Panc1 (cell line): ENCODE measurements at regions not wholly inside any gene's neighbourhood (a gene's known extent, or its start where the extent isn't known, plus 50 kb on each side); places are given as distances from the start of the nearest gene placed in this dataset.

Experiments used
- ATAC-seq: fragments of 200-7000 bp; cut with Tn5 transposase; 2 replicates; pipeline ENCODE4 v1.9.1; 2020; ENCODE audit warnings: mild to moderate bottlenecking, moderate library complexity
- BruUV-seq: library from RNA; stranded (reverse); fragments of 400-500 nt; replicated peaks from 2 replicates; lab custom pipeline; 2021; lab: Mats Ljungman, UMichigan
- CTCF ChIA-PET: fragments of 300-600 bp; sonication (Branson Sonifier 250); formaldehyde crosslinking; loops from one replicate; lab custom pipeline; 2022; ENCODE audit warnings: antibody characterized with exemption; lab: Charles Lee
- POLR2A ChIA-PET: fragments of 300-600 bp; sonication (Branson Sonifier 250); formaldehyde crosslinking; loops from one replicate; lab custom pipeline; 2022; ENCODE audit warnings: antibody characterized with exemption; lab: Charles Lee
- DNase-seq: peaks from one replicate; pipeline ENCODE4 v3.0.0-alpha.2; 2010; ENCODE audit warnings: low read depth, low spot score
- H3K27ac ChIP-seq: 2 replicates; pipeline ENCODE4 v1.5.1; 2011; ENCODE audit warnings: mild to moderate bottlenecking, low read length, inconsistent platforms
- H3K27me3 ChIP-seq: fragments of 200-500 bp; sonication (Bioruptor generic); 2 replicates; pipeline ENCODE4 v1.6.0; 2014; ENCODE audit warnings: low read length, inconsistent platforms; ENCODE audit not compliant: control insufficient read depth, insufficient read depth
- H3K36me3 ChIP-seq: fragments of 200-500 bp; sonication (Bioruptor generic); 2 replicates; pipeline ENCODE4 v1.5.1; 2014; ENCODE audit warnings: inconsistent platforms, mild to moderate bottlenecking, low read length, moderate library complexity; ENCODE audit not compliant: control insufficient read depth, insufficient read depth
- H3K4me1 ChIP-seq: 2 replicates; pipeline ENCODE4 v1.5.1; 2011; ENCODE audit warnings: inconsistent platforms, mild to moderate bottlenecking, low read length, moderate library complexity; ENCODE audit not compliant: control insufficient read depth, insufficient read depth
- H3K4me3 ChIP-seq, 2 experiments: 2 replicates each; pipeline ENCODE4 v1.5.1; 2011 to 2012; ENCODE audit warnings: low read depth in 2 of 2, low read length in 2 of 2, mild to moderate bottlenecking in 2 of 2, inconsistent platforms in 1 of 2, moderate library complexity in 1 of 2
- H3K9me3 ChIP-seq: fragments of 200-500 bp; sonication (Bioruptor generic); 2 replicates; pipeline ENCODE4 v1.5.1; 2014; ENCODE audit warnings: low read depth, mild to moderate bottlenecking, inconsistent platforms, low read length, moderate library complexity; ENCODE audit not compliant: control insufficient read depth, insufficient read depth
- CTCF ChIP-seq: fragments of 450-650 bp; IDR thresholded peaks from 2 replicates; pipeline ENCODE4 v1.5.1; 2017; ENCODE audit warnings: mild to moderate bottlenecking
- POLR2AphosphoS5 ChIP-seq: IDR thresholded peaks from 2 replicates; pipeline ENCODE4 v1.6.1; 2012; ENCODE audit warnings: mild to moderate bottlenecking, low read depth, low read length, moderate library complexity
- SIN3A ChIP-seq: IDR thresholded peaks from 2 replicates; pipeline ENCODE4 v1.6.1; 2012; ENCODE audit warnings: low read depth, mild to moderate bottlenecking, low read length, moderate library complexity, borderline replicate concordance; ENCODE audit not compliant: insufficient read depth
- TCF7L2 ChIP-seq: IDR thresholded peaks from 2 replicates; pipeline ENCODE4 v1.6.1; 2011; ENCODE audit warnings: mild to moderate bottlenecking, low read depth, low read length, inconsistent platforms
- in situ Hi-C: cut with HindIII; loops from 2 replicates; pipeline ENCODE4 v1.10.0; 2016; ENCODE audit warnings: low sequenced_read_pairs, low pct_unique_long_range_greater_than_20kb
- intact Hi-C: fragments of 100-400 bp; cut with micrococcal nuclease; formaldehyde crosslinking; loops from one replicate; pipeline ENCODE4 v1.10.0; 2022; ENCODE audit not compliant: unreplicated experiment
- TF ChIP-seq, protein P1 (sequence below), 2 experiments: IDR thresholded peaks; 2 replicates each; pipeline ENCODE4 v1.6.1; 2011 to 2012; ENCODE audit warnings: low read depth in 2 of 2, control low read depth in 1 of 2, low read length in 1 of 2, mild to moderate bottlenecking in 1 of 2, moderate library complexity in 1 of 2; ENCODE audit not compliant: insufficient read depth in 1 of 2

DNA sequence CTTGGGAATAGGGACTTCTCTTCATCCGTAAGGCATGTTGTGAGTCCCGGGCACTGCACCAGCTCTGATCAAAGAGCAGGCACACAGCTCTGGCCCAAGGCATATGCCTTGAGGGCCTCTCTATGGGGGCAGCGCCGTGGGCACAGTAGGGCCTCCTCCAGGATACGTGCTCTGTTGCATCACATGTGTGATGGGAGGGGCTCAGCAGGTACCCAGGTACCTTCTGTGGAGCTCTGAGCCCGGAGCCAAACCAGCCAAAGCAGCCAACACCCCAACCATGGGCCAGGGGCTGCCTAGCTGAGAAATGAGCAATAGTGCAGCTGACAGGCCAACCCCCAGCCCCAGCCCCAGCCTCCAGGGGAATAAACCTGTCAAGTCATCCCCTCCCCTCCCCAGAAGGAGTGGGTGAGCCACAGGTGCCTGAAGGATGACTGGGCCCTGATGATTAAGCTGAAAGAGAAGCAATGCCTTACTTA, 79.7 kb upstream of the SHISAL1 start:
- Histone ChIP-seq H3K4me3 (no peak overlapping the region), H3K27me3 (no peaks in the 10 kb centered on the region), H3K4me1 (no peaks in the 10 kb centered on the region), H3K9me3 (no peaks in the 10 kb centered on the region), H3K36me3 (no peaks in the 10 kb centered on the region), H3K27ac (no peak overlapping the region)
- DNase-seq (no peak), ATAC-seq (no peak)
- intact Hi-C loops, result no loop called here
- CTCF ChIA-PET, result no interaction called here
- in situ Hi-C loops, result no loop called here
- no TSS peak for BruUV-seq
- POLR2A ChIA-PET, result no interaction called here
- TF ChIP-seq SIN3A, result no peak
- TF ChIP-seq POLR2AphosphoS5, result no peak
- TF ChIP-seq TCF7L2, result no peak
- TF ChIP-seq, protein P1, sequence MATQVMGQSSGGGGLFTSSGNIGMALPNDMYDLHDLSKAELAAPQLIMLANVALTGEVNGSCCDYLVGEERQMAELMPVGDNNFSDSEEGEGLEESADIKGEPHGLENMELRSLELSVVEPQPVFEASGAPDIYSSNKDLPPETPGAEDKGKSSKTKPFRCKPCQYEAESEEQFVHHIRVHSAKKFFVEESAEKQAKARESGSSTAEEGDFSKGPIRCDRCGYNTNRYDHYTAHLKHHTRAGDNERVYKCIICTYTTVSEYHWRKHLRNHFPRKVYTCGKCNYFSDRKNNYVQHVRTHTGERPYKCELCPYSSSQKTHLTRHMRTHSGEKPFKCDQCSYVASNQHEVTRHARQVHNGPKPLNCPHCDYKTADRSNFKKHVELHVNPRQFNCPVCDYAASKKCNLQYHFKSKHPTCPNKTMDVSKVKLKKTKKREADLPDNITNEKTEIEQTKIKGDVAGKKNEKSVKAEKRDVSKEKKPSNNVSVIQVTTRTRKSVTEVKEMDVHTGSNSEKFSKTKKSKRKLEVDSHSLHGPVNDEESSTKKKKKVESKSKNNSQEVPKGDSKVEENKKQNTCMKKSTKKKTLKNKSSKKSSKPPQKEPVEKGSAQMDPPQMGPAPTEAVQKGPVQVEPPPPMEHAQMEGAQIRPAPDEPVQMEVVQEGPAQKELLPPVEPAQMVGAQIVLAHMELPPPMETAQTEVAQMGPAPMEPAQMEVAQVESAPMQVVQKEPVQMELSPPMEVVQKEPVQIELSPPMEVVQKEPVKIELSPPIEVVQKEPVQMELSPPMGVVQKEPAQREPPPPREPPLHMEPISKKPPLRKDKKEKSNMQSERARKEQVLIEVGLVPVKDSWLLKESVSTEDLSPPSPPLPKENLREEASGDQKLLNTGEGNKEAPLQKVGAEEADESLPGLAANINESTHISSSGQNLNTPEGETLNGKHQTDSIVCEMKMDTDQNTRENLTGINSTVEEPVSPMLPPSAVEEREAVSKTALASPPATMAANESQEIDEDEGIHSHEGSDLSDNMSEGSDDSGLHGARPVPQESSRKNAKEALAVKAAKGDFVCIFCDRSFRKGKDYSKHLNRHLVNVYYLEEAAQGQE (IDR thresholded peaks at IDR 0.05; ENCODE audit: insufficient read depth in 1 of 2, low read depth in 2 of 2, low read length in 1 of 2), result no peak
- TF ChIP-seq CTCF, result no peak

DNA sequence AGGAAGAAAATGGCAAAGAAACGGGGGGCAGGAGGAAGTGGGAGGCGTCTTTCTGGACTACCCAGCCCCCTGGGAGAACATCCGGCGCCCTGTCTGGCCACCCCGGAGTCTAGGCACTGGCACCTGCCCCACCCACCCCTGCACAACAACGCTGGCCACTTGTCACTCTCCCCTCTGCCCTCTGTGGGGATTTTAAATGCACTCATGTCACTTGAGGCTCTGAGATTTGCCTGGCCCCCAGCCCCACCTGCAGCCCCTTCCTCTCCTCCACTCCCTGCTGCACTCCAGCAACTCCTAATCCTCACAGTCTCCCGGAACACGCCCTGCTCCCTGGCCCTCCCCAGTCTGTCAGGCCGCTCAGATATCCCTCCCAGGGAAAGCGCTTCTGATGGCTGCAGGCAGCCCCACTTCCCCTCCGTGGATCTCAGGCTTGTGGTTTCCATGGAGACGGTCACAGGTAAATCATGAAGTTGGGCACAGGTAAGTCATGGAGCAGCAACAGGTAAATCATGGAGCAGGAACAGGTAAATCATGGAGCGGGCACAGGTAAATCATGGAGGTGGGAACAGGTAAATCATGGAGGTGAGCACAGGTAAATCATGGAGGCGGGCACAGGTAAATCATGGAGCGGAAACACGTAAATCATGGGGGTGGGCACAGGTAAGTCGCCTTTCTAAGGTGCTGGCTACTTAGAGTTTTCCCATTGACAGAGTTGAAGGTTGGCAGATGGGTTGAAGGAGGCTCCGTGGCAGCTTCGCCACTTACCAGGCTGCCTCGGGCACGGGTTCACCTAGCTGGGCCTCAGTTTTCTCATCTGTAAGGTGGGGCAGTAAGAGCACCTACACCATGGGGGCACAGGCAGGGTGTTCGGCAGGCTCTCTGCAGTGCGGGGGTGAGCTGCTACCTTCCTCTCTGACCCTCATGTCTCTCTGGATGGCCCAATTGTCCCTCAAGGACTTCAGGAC, 79.0 kb upstream of the SHISAL1 start:
- DNase-seq (no peak), ATAC-seq (no peak)
- Histone ChIP-seq H3K4me3 (no peak overlapping the region), H3K9me3 (no peaks in the 10 kb centered on the region), H3K36me3 (no peaks in the 10 kb centered on the region), H3K4me1 (no peaks in the 10 kb centered on the region), H3K27ac (no peak overlapping the region), H3K27me3 (no peaks in the 10 kb centered on the region)
- ChIA-PET POLR2A (no interaction called here), CTCF (no interaction called here)
- TF ChIP-seq CTCF (no peak), POLR2AphosphoS5 (no peak), SIN3A (no peak)
- BruUV-seq, result no TSS peak
- intact Hi-C loops (no loop called here), in situ Hi-C loops (no loop called here)
